Fibroblast of pulmonary artery (primary cell): ENCODE measurements at regions not wholly inside any gene's neighbourhood (a gene's known extent, or its start where the extent isn't known, plus 50 kb on each side); places are given as distances from the start of the nearest gene placed in this dataset.
"Not testable (repeated sequence)": the region's sequence is repeated elsewhere in the genome, so short reads cannot be mapped to it uniquely, and the experiment has no call there.

Experiments used
- DNase-seq: peaks from one replicate; pipeline ENCODE4 v3.0.0-alpha.2; 2010; ENCODE audit warnings: low read depth
- H3K4me3 ChIP-seq: replicated peaks from 2 replicates; pipeline ENCODE4 v1.5.1; 2011; ENCODE audit warnings: low read depth, mild to moderate bottlenecking, control low read depth, low read length, moderate library complexity
- TF ChIP-seq, protein P1 (sequence below): IDR thresholded peaks from 2 replicates; pipeline ENCODE4 v1.5.1; 2011; ENCODE audit warnings: mild to moderate bottlenecking, control low read depth, low read length, inconsistent platforms; ENCODE audit errors: missing control alignments

DNA sequence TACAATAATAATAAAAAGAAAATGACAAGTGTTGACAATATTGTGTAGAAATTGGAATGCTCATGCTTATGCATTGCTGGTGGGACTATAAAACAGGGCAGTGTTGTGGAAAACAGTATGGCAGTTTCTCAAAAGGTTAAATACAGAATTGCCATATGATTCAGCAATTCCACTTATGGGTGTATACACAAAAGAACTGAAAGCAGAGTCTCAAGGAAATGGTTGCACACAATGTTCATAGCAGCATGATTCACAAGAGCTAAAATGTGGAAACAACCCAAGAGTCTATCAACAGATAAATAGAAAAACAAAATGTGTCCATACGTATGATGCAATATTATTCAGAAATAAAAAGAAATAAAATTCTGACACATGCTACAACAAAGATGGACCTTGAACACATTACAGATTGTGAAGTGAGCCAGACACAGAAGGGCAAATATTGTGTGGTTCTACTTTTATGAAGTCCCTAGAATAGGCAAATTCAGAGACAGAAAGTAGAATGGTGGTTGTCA lies 64.8 kb upstream of the GRM8 start:
- TF ChIP-seq, protein P1, sequence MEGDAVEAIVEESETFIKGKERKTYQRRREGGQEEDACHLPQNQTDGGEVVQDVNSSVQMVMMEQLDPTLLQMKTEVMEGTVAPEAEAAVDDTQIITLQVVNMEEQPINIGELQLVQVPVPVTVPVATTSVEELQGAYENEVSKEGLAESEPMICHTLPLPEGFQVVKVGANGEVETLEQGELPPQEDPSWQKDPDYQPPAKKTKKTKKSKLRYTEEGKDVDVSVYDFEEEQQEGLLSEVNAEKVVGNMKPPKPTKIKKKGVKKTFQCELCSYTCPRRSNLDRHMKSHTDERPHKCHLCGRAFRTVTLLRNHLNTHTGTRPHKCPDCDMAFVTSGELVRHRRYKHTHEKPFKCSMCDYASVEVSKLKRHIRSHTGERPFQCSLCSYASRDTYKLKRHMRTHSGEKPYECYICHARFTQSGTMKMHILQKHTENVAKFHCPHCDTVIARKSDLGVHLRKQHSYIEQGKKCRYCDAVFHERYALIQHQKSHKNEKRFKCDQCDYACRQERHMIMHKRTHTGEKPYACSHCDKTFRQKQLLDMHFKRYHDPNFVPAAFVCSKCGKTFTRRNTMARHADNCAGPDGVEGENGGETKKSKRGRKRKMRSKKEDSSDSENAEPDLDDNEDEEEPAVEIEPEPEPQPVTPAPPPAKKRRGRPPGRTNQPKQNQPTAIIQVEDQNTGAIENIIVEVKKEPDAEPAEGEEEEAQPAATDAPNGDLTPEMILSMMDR: no peak
- peak; percentile 87 for DNase-seq

DNA sequence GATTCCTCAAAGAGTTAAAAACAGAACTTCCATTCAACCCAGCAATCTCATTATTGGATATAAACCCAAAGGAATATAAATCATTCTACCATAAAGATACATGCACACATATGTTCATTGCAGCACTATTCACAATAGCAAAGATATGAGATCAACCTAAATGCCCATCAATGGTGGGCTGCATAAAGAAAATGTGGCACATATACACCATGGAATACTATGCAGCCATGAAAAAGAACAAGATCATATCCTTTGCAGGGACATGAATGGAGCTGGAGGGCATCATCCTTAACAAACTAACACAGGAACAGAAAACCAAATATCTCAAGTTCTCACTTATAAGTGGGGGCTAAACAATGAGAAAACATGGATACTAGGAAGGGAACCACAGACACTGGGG lies 64.1 kb upstream of the GRM8 start:
- DNase-seq, H3K4me3 ChIP-seq: not testable (repeated sequence)

More for the DNA sequence above, 64.8 kb upstream of the GRM8 start:
- no peak overlapping the region for H3K4me3 ChIP-seq

DNA sequence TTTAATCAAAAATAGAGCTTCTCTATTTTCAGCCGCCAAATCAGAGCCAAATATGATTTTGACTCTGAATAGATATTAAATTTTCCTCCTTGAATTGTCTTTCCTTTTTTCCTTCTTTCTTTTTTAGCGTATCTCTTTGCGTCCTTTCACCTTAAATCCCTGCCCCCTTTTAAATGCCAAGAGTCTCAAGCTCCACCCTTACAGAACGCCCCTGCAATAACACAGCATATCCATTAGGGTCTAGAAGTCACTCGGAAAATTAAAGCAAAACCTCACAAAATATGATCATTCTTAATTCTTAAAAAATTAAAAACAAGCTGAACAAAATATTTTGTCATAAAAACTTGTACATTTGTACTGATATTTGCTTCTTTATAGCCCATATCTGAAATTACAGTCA lies 51.3 kb upstream of the GRM8 start:
- TF ChIP-seq, protein P1: no peak
- no peak for DNase-seq
- no peak overlapping the region for H3K4me3 ChIP-seq

DNA sequence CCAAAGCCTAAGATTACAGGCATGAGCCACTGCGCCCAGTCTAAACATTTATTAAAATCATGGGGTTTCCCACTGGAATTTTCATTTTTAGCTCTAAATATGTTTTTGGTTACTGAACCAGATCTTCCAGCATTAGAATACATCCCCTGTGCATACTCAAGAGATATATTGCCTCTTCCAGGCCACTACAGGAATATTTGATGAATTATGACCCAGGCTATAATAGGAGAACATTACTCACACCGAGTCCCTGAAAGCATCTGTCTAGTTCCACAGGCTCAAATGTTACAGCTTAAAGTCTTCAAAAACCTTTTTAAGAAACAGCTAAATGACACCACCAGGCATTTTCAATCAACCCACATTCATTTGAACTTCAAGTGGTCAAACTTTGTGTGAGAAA lies 50.4 kb upstream of the GRM8 start:
- TF ChIP-seq, protein P1: no peak
- no peak for DNase-seq
- no peak overlapping the region for H3K4me3 ChIP-seq
